T-helper 9 cell (primary cell): ENCODE measurements at regions not wholly inside any gene's neighbourhood (a gene's known extent, or its start where the extent isn't known, plus 50 kb on each side); places are given as distances from the start of the nearest gene placed in this dataset.

Experiments
- DNase-seq: peaks from one replicate; pipeline ENCODE4 v3.0.0-alpha.2; 2020

GRCh38 chr21:35138665-35139381 is 89.7 kb upstream of the RUNX1 start:
- no peak for DNase-seq

- DNase-seq = no peak
These were observed 87.6 kb upstream of the RUNX1 start for GRCh38 chr21:35136586-35137219.

- DNase-seq = no peak
These were observed 87.0 kb upstream of the RUNX1 start for GRCh38 chr21:35136106-35136505.

- DNase-seq = no peak
These were observed 86.4 kb upstream of the RUNX1 start for GRCh38 chr21:35135481-35135880.

GRCh38 chr21:35134309-35134708 is 85.2 kb upstream of the RUNX1 start:
- no peak for DNase-seq

GRCh38 chr21:35128536-35128935 is 79.4 kb upstream of the RUNX1 start:
- no peak for DNase-seq

- no peak for DNase-seq
These were observed 78.7 kb upstream of the RUNX1 start for GRCh38 chr21:35127851-35128250.

GRCh38 chr21:35127026-35127425 is 77.9 kb upstream of the RUNX1 start:
- no peak for DNase-seq

- no peak for DNase-seq
These were observed 71.6 kb upstream of the RUNX1 start for GRCh38 chr21:35120631-35121180.

- no peak for DNase-seq
These were observed 70.5 kb upstream of the RUNX1 start for GRCh38 chr21:35119501-35120047.

GRCh38 chr21:35116777-35117176 is 67.7 kb upstream of the RUNX1 start:
- DNase-seq = no peak

GRCh38 chr21:35113064-35113463 is 64.0 kb upstream of the RUNX1 start:
- DNase-seq = no peak

- no peak for DNase-seq
These were observed 62.3 kb upstream of the RUNX1 start for GRCh38 chr21:35111321-35111930.

- DNase-seq = no peak
These were observed 59.8 kb upstream of the RUNX1 start for GRCh38 chr21:35108887-35109286.

- no peak for DNase-seq
These were observed 58.4 kb upstream of the RUNX1 start for GRCh38 chr21:35107520-35107919.

- DNase-seq = no peak
These were observed 57.2 kb upstream of the RUNX1 start for GRCh38 chr21:35106246-35106835.

- peak; percentile 2 for DNase-seq
These were observed 53.6 kb upstream of the RUNX1 start for GRCh38 chr21:35102488-35103371.

- no peak for DNase-seq
These were observed 51.3 kb upstream of the RUNX1 start for GRCh38 chr21:35100349-35100811.

GRCh38 chr21:35099310-35099709 is 50.2 kb upstream of the RUNX1 start:
- no peak for DNase-seq
